HCT116 (cell line): ENCODE measurements at regions not wholly inside any gene's neighbourhood (a gene's known extent, or its start where the extent isn't known, plus 50 kb on each side); places are given as distances from the start of the nearest gene placed in this dataset.

Experiments used
- ATAC-seq: fragments of 200-7000 bp; cut with Tn5 transposase; 2 replicates; pipeline ENCODE4 v1.9.1; 2020; ENCODE audit warnings: mild to moderate bottlenecking, moderate library complexity
- BruUV-seq: library from RNA; stranded (reverse); fragments of 400-500 nt; replicated peaks from 2 replicates; lab custom pipeline; 2021; lab: Mats Ljungman, UMichigan
- CTCF ChIA-PET: fragments of 300-600 bp; sonication (Branson Sonifier 250); formaldehyde crosslinking; loops from one replicate; lab custom pipeline; 2021; ENCODE audit warnings: antibody characterized with exemption; lab: Charles Lee
- POLR2A ChIA-PET: fragments of 300-600, 350-600 bp; sonication (Branson Sonifier 250); formaldehyde crosslinking; loops from one replicate; lab custom pipeline; 2021; ENCODE audit warnings: antibody characterized with exemption; lab: Charles Lee
- RAD21 ChIA-PET, 2 experiments: fragments of 300-600 bp; sonication (Branson Sonifier 250); formaldehyde crosslinking; loops; one replicate each; lab custom pipeline; 2023; ENCODE audit warnings: low total read pairs in 2 of 2; ENCODE audit not compliant: uncharacterized antibody in 2 of 2, unreplicated experiment in 2 of 2, low non-redundant PET in 1 of 2; lab: Charles Lee
- DNase-seq: peaks from one replicate; pipeline ENCODE4 v3.0.0-alpha.2; 2010; ENCODE audit warnings: low read depth, low spot score
- H2AFZ ChIP-seq: fragments of 200-600 bp; shearing (Covaris generic), sonication (generic); 2 replicates; pipeline ENCODE4 v1.6.1; 2017; ENCODE audit warnings: low read depth, mixed run types, mixed read lengths, antibody characterized with exemption, low read length; ENCODE audit not compliant: poor library complexity, severe bottlenecking
- H3K27ac ChIP-seq: 2 replicates; pipeline ENCODE4 v1.5.1; 2012; ENCODE audit warnings: low read depth, low read length
- H3K27me3 ChIP-seq: fragments of 200-600 bp; sonication (generic); 2 replicates; pipeline ENCODE4 v1.6.1; 2016; ENCODE audit warnings: mixed run types, low read length, mixed read lengths; ENCODE audit not compliant: insufficient read depth
- H3K36me3 ChIP-seq, 2 experiments: fragments of 200-500 bp in 1 of 2; fragments of 200-600 bp in 1 of 2; sonication (Bioruptor generic) in 1 of 2; sonication (generic) in 1 of 2; 2 replicates each; pipeline versions ENCODE4 v1.5.1 to v1.6.1; 2014 to 2016; ENCODE audit warnings: low read length in 2 of 2, inconsistent platforms in 1 of 2, mixed read lengths in 1 of 2, mixed run types in 1 of 2; ENCODE audit not compliant: insufficient read depth in 2 of 2, control insufficient read depth in 1 of 2
- H3K4me1 ChIP-seq, 2 experiments: fragments of 200-600 bp in 1 of 2; sonication (generic) in 1 of 2; 2 replicates each; pipeline versions ENCODE4 v1.5.1 to v1.6.1; 2012 to 2017; ENCODE audit warnings: low read length in 2 of 2, inconsistent platforms in 1 of 2, mild to moderate bottlenecking in 1 of 2, mixed read lengths in 1 of 2, mixed run types in 1 of 2, moderate library complexity in 1 of 2; ENCODE audit not compliant: insufficient read depth in 2 of 2, control insufficient read depth in 1 of 2
- H3K4me2 ChIP-seq: fragments of 200-600 bp; sonication (generic); 2 replicates; pipeline ENCODE4 v1.6.1; 2017; ENCODE audit warnings: mixed run types, low read length, mixed read lengths
- H3K4me3 ChIP-seq, 2 experiments: fragments of 200-600 bp in 1 of 2; sonication (generic) in 1 of 2; replicated peaks in 1 of 2; 2 replicates each; pipeline ENCODE4 v1.5.1; 2011 to 2016; ENCODE audit warnings: low read length in 2 of 2, control low read depth in 1 of 2, low read depth in 1 of 2, mild to moderate bottlenecking in 1 of 2, mixed read lengths in 1 of 2, mixed run types in 1 of 2
- H3K79me2 ChIP-seq: fragments of 200-600 bp; sonication (generic); 2 replicates; pipeline ENCODE4 v1.6.1; 2017; ENCODE audit warnings: mild to moderate bottlenecking, mixed run types, low read length, moderate library complexity, mixed read lengths; ENCODE audit not compliant: insufficient read depth
- H3K9ac ChIP-seq: fragments of 200-600 bp; sonication (generic); 2 replicates; pipeline ENCODE4 v1.6.1; 2016; ENCODE audit warnings: low read length, mixed read lengths
- H3K9me2 ChIP-seq: fragments of 200-600 bp; sonication (generic), shearing (Covaris generic); 2 replicates; pipeline ENCODE4 v1.6.1; 2017; ENCODE audit warnings: mixed run types, mild to moderate bottlenecking, moderate library complexity; ENCODE audit not compliant: insufficient read depth
- H3K9me3 ChIP-seq, 2 experiments: fragments of 200-500 bp in 1 of 2; fragments of 200-600 bp in 1 of 2; sonication (Bioruptor generic) in 1 of 2; sonication (generic) in 1 of 2; 2 replicates each; pipeline ENCODE4 v1.6.1; 2014 to 2017; ENCODE audit warnings: low read length in 2 of 2, mixed read lengths in 2 of 2, inconsistent platforms in 1 of 2, low read depth in 1 of 2, mild to moderate bottlenecking in 1 of 2, mixed run types in 1 of 2, moderate library complexity in 1 of 2; ENCODE audit not compliant: control insufficient read depth in 1 of 2, insufficient read depth in 1 of 2
- H4K20me1 ChIP-seq: fragments of 200-600 bp; sonication (generic), shearing (Covaris generic); 2 replicates; pipeline ENCODE4 v1.6.1; 2017; ENCODE audit warnings: mixed run types, mild to moderate bottlenecking, moderate library complexity; ENCODE audit not compliant: insufficient read depth
- CBX3 ChIP-seq: IDR thresholded peaks from 2 replicates; pipeline ENCODE4 v1.6.1; 2012; ENCODE audit warnings: low read depth
- EGR1 ChIP-seq: IDR thresholded peaks from 2 replicates; pipeline ENCODE4 v1.6.1; 2012; ENCODE audit warnings: low read depth
- ELF1 ChIP-seq: IDR thresholded peaks from 2 replicates; pipeline ENCODE4 v1.6.1; 2012; ENCODE audit warnings: low read depth, borderline replicate concordance
- EZH2 ChIP-seq: fragments of 200-600 bp; sonication (generic); IDR thresholded peaks from 2 replicates; pipeline ENCODE4 v1.6.1; 2017; ENCODE audit warnings: antibody characterized with exemption, mixed run types
- FOSL1 ChIP-seq: IDR thresholded peaks from 2 replicates; pipeline ENCODE4 v1.6.1; 2012; ENCODE audit warnings: low read depth
- JUND ChIP-seq: IDR thresholded peaks from 2 replicates; pipeline ENCODE4 v1.6.1; 2012
- POLR2A ChIP-seq: IDR thresholded peaks from 2 replicates; pipeline ENCODE4 v1.7.0; 2011; ENCODE audit warnings: borderline replicate concordance; ENCODE audit not compliant: insufficient read depth, insufficient read length; ENCODE audit errors: extremely low read depth
- RAD21 ChIP-seq: IDR thresholded peaks from 2 replicates; pipeline ENCODE4 v1.6.1; 2012; ENCODE audit warnings: low read depth, mild to moderate bottlenecking
- REST ChIP-seq: IDR thresholded peaks from 2 replicates; pipeline ENCODE4 v1.6.1; 2012; ENCODE audit warnings: low read depth
- SIN3A ChIP-seq: IDR thresholded peaks from 2 replicates; pipeline ENCODE4 v1.6.1; 2012; ENCODE audit warnings: low read depth
- SRF ChIP-seq: IDR thresholded peaks from 2 replicates; pipeline ENCODE4 v1.6.1; 2012; ENCODE audit warnings: low read depth
- TCF7L2 ChIP-seq: IDR thresholded peaks from 2 replicates; pipeline ENCODE4 v1.7.0; 2011; ENCODE audit warnings: borderline replicate concordance, inconsistent platforms; ENCODE audit not compliant: insufficient read depth, insufficient read length; ENCODE audit errors: extremely low read depth
- YY1 ChIP-seq: IDR thresholded peaks from 2 replicates; pipeline ENCODE4 v1.6.1; 2011; ENCODE audit warnings: low read length, low read depth, moderate library complexity, mild to moderate bottlenecking; ENCODE audit not compliant: insufficient replicate concordance; ENCODE audit errors: extremely low read depth
- ZFX ChIP-seq: fragments of 450-650 bp; IDR thresholded peaks from 2 replicates; pipeline ENCODE4 v1.6.1; 2017
- ZNF274 ChIP-seq: fragments of 200-500 bp; sonication (Bioruptor generic); IDR thresholded peaks from 2 replicates; pipeline ENCODE4 v1.6.1; 2014; ENCODE audit warnings: mild to moderate bottlenecking, low read depth, low read length, inconsistent platforms
- intact Hi-C: fragments of 100-400 bp; cut with micrococcal nuclease; formaldehyde crosslinking; loops from 2 replicates; pipeline ENCODE4 v1.10.0; 2022
- TF ChIP-seq, protein P1 (sequence below): IDR thresholded peaks from 2 replicates; pipeline ENCODE4 v1.6.1; 2011; ENCODE audit warnings: mild to moderate bottlenecking, low read length, moderate library complexity; ENCODE audit not compliant: insufficient replicate concordance; ENCODE audit errors: extremely low read depth

DNA sequence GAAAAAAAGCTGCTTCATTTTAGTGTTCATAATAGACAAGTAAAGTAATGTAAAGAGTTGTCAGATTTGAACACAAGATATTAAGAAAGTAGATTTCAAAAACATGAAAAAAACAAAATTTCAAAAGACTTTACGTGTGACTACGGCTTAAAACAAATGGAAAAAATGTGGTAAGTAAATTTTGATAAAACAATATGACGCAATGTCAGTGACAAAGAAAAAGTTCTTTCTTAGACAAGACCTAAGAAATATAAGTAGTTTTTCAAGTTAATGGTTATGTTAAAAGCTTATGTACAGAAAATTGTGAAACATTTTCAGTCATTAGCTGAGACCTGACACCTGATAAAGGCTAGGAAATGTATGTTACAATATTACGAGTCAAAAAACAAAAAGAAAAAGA is 73.7 kb upstream of the EYS start:
- Histone ChIP-seq H4K20me1 (no peaks in the 10 kb centered on the region), H3K4me2 (no peak overlapping the region), H3K9ac (no peak overlapping the region), H3K27ac (no peak overlapping the region), H3K36me3 (no peaks in the 10 kb centered on the region), H3K4me1 (no peaks in the 10 kb centered on the region), H3K79me2 (no peaks in the 10 kb centered on the region), H3K4me3 (no peak overlapping the region), H3K9me3 (peaks cover 4 to 19% of the 10 kb centered on the region in 2 experiments; a peak in 2 of 4 replicates), H2AFZ (no peak overlapping the region), H3K27me3 (no peaks in the 10 kb centered on the region), H3K9me2 (no peaks in the 10 kb centered on the region)
- intact Hi-C loops, result no loop called here
- no peak for DNase-seq
- ATAC-seq, result no peak
- ChIA-PET RAD21 (no interaction called here), CTCF (no interaction called here), POLR2A (no interaction called here)
- no TSS peak for BruUV-seq
- TF ChIP-seq SIN3A (no peak), YY1 (no peak), TCF7L2 (no peak), REST (no peak), FOSL1 (no peak), EZH2 (no peak), RAD21 (no peak), JUND (no peak), ZNF274 (no peak), POLR2A (no peak), ZFX (no peak), SRF (no peak), ELF1 (no peak), EGR1 (no peak), CBX3 (no peak)
- TF ChIP-seq, protein P1, sequence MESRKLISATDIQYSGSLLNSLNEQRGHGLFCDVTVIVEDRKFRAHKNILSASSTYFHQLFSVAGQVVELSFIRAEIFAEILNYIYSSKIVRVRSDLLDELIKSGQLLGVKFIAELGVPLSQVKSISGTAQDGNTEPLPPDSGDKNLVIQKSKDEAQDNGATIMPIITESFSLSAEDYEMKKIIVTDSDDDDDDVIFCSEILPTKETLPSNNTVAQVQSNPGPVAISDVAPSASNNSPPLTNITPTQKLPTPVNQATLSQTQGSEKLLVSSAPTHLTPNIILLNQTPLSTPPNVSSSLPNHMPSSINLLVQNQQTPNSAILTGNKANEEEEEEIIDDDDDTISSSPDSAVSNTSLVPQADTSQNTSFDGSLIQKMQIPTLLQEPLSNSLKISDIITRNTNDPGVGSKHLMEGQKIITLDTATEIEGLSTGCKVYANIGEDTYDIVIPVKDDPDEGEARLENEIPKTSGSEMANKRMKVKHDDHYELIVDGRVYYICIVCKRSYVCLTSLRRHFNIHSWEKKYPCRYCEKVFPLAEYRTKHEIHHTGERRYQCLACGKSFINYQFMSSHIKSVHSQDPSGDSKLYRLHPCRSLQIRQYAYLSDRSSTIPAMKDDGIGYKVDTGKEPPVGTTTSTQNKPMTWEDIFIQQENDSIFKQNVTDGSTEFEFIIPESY, result no peak
